ENCODE measurements at regions not wholly inside any gene's neighbourhood (a gene's known extent, or its start where the extent isn't known, plus 50 kb on each side); places are given as distances from the start of the nearest gene placed in this dataset.

- TF ChIP-seq TAF1 (IDR thresholded peaks at IDR 0.05; ENCODE audit: low read depth, low read length) (no peak), POLR2A (IDR thresholded peaks at IDR 0.05; ENCODE audit: low read depth, low read length) (no peak), SPI1 (IDR thresholded peaks at IDR 0.05; ENCODE audit: low read depth, low read length) (no peak), POLR2AphosphoS5 (IDR thresholded peaks at IDR 0.05; ENCODE audit: low read depth, low read length) (no peak), PAX5 (IDR thresholded peaks at IDR 0.05; ENCODE audit: insufficient read depth, low read length, severe bottlenecking) (no peak)
These were observed 710.2 kb upstream of the POU3F2 start for GRCh38 chr6:98124171-98124570.
